ENCODE measurements at regions not wholly inside any gene's neighbourhood (a gene's known extent, or its start where the extent isn't known, plus 50 kb on each side); places are given as distances from the start of the nearest gene placed in this dataset.

DNA sequence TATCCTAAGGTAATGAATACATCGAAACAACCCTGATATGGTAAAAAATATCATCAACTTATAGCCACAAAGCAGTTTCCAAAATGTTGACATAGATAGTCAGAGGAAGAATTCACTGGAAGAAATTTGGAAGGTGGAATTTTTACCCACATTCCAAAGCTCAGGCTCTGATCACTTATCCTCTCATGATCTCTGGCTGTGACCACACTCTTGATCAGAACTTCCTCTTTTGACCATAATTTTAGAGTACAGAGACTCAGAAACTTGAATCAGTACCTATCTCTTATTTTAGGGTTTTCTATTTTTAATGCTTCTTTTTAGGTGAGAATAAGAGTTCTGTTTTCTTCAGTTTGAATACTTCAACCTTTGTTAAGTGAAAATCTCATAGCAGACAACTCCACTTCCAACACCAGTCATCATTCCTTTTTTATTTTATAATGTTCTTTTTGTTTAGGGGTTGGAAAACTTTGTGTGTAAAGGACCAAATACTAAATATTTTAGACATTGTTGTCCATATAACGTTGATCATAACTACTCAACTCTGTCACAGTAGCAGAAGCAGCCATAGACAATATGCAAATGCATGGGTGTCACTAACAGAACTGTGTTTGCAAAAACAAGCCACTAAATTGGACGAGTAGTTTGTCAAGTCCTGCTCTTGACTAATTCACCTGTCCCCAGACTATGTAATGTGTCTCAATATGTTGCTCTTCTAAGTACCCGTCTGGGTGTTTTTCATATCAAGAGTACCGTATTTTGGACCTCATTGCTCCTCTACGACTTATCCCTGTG is 891.6 kb upstream of the CRIM1 start:
- TF ChIP-seq CTCF (IDR thresholded peaks at IDR 0.05; ENCODE audit: insufficient read depth, low read depth, low read length): no peak
- TF ChIP-seq EZH2 (IDR thresholded peaks at IDR 0.05; ENCODE audit: insufficient read depth, low read length): no peak
